ENCODE measurements at regions not wholly inside any gene's neighbourhood (a gene's known extent, or its start where the extent isn't known, plus 50 kb on each side); places are given as distances from the start of the nearest gene placed in this dataset.

DNA sequence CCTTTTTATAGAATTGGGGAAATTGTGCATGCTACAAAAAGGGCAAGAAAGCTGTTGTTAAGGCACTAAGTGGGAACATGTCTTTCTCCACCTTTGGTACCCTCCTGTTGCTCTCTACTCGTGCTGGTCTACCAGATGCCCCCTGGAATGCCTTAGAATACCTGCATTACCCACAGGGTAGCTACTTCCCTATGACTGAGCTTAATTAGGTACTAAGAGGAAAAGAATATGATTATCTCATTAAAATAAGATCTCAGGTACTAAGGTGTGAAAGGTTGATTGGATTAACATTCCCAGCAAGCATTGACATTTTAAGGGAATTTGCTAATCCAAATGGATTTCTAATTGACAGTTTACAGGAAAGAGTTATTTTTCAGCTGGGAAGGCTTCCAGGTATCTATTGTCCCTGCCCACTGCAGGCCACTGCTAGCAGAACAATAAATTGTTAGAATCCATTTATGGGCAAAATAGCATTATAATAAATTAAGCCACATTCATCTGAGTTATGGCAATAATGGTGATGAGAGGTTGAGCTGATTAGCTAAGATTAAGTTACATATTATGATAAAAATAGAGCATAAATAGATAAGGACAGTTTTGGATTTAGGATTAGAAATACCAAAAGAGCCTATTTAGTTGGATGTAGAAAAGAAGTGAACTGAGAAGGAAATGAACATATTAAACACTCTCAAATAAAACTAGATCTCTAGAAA lies 67.8 kb upstream of the GRIP1 start (continued):
- TF ChIP-seq, protein P1, sequence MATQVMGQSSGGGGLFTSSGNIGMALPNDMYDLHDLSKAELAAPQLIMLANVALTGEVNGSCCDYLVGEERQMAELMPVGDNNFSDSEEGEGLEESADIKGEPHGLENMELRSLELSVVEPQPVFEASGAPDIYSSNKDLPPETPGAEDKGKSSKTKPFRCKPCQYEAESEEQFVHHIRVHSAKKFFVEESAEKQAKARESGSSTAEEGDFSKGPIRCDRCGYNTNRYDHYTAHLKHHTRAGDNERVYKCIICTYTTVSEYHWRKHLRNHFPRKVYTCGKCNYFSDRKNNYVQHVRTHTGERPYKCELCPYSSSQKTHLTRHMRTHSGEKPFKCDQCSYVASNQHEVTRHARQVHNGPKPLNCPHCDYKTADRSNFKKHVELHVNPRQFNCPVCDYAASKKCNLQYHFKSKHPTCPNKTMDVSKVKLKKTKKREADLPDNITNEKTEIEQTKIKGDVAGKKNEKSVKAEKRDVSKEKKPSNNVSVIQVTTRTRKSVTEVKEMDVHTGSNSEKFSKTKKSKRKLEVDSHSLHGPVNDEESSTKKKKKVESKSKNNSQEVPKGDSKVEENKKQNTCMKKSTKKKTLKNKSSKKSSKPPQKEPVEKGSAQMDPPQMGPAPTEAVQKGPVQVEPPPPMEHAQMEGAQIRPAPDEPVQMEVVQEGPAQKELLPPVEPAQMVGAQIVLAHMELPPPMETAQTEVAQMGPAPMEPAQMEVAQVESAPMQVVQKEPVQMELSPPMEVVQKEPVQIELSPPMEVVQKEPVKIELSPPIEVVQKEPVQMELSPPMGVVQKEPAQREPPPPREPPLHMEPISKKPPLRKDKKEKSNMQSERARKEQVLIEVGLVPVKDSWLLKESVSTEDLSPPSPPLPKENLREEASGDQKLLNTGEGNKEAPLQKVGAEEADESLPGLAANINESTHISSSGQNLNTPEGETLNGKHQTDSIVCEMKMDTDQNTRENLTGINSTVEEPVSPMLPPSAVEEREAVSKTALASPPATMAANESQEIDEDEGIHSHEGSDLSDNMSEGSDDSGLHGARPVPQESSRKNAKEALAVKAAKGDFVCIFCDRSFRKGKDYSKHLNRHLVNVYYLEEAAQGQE (IDR thresholded peaks at IDR 0.05; ENCODE audit: unreplicated experiment): no peak
- no peak for TF ChIP-seq POLR2AphosphoS5 (IDR thresholded peaks at IDR 0.05; ENCODE audit: low read depth)
- no peak for TF ChIP-seq STAT1 (IDR thresholded peaks at IDR 0.05; ENCODE audit: unreplicated experiment)
- no peak for TF ChIP-seq JUNB (IDR thresholded peaks at IDR 0.05; ENCODE audit: unreplicated experiment)
- TF ChIP-seq ZNF331 (CRISPR knock-in tag; IDR thresholded peaks at IDR 0.05; ENCODE audit: low read depth): no peak
- TF ChIP-seq CREB1 (CRISPR knock-in tag; IDR thresholded peaks at IDR 0.05; ENCODE audit: low read depth): no peak

DNA sequence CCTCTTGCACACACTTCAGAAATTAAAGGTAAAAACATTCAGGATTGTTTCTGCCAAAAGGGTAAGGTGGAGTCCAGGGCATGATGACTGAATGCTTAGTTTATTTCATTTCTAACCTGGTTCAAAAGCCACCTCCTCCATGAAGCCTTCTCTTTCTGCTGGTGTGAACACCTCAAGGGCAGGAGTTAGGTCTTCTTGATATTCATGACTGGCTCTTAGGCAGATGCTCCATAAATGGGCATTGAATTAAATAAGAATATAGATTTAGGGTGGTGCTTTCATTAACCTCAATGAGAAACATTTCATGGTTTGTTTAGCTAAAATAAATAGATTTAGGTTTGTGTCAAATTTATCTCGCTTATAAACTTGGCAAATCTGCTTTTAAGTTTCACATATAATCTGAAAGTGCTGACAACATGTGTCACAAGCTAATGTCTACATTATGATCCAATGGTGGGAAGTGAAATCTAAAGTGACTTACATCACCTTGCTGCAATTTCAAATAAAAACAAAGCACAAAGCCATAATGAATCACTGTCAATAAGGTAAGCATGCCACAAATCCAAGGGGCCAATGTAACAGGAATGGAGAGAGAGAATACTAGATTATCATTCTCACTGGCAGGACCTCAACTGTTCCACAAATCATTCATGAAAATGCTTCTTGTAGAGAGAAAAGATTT lies 72.7 kb upstream of the GRIP1 start:
- Histone ChIP-seq H3F3A (replicated peaks; ENCODE audit: low read depth) (no peaks in the 10 kb centered on the region), H4K20me1 (replicated peaks; ENCODE audit: insufficient read depth) (no peaks in the 10 kb centered on the region)
- no peak overlapping the region for H3K4me3 Mint-ChIP-seq
- TF ChIP-seq ZNF331 (CRISPR knock-in tag; IDR thresholded peaks at IDR 0.05; ENCODE audit: low read depth) (no peak), NANOG (IDR thresholded peaks at IDR 0.05; ENCODE audit: borderline replicate concordance) (no peak), POLR2AphosphoS5 (IDR thresholded peaks at IDR 0.05; ENCODE audit: low read depth) (no peak), EZH2 (IDR thresholded peaks at IDR 0.05; ENCODE audit: low read depth, unreplicated experiment) (no peak), ZNF114 (CRISPR knock-in tag; IDR thresholded peaks at IDR 0.05) (no peak), JUNB (IDR thresholded peaks at IDR 0.05; ENCODE audit: unreplicated experiment) (no peak)
- TF ChIP-seq, protein P2, sequence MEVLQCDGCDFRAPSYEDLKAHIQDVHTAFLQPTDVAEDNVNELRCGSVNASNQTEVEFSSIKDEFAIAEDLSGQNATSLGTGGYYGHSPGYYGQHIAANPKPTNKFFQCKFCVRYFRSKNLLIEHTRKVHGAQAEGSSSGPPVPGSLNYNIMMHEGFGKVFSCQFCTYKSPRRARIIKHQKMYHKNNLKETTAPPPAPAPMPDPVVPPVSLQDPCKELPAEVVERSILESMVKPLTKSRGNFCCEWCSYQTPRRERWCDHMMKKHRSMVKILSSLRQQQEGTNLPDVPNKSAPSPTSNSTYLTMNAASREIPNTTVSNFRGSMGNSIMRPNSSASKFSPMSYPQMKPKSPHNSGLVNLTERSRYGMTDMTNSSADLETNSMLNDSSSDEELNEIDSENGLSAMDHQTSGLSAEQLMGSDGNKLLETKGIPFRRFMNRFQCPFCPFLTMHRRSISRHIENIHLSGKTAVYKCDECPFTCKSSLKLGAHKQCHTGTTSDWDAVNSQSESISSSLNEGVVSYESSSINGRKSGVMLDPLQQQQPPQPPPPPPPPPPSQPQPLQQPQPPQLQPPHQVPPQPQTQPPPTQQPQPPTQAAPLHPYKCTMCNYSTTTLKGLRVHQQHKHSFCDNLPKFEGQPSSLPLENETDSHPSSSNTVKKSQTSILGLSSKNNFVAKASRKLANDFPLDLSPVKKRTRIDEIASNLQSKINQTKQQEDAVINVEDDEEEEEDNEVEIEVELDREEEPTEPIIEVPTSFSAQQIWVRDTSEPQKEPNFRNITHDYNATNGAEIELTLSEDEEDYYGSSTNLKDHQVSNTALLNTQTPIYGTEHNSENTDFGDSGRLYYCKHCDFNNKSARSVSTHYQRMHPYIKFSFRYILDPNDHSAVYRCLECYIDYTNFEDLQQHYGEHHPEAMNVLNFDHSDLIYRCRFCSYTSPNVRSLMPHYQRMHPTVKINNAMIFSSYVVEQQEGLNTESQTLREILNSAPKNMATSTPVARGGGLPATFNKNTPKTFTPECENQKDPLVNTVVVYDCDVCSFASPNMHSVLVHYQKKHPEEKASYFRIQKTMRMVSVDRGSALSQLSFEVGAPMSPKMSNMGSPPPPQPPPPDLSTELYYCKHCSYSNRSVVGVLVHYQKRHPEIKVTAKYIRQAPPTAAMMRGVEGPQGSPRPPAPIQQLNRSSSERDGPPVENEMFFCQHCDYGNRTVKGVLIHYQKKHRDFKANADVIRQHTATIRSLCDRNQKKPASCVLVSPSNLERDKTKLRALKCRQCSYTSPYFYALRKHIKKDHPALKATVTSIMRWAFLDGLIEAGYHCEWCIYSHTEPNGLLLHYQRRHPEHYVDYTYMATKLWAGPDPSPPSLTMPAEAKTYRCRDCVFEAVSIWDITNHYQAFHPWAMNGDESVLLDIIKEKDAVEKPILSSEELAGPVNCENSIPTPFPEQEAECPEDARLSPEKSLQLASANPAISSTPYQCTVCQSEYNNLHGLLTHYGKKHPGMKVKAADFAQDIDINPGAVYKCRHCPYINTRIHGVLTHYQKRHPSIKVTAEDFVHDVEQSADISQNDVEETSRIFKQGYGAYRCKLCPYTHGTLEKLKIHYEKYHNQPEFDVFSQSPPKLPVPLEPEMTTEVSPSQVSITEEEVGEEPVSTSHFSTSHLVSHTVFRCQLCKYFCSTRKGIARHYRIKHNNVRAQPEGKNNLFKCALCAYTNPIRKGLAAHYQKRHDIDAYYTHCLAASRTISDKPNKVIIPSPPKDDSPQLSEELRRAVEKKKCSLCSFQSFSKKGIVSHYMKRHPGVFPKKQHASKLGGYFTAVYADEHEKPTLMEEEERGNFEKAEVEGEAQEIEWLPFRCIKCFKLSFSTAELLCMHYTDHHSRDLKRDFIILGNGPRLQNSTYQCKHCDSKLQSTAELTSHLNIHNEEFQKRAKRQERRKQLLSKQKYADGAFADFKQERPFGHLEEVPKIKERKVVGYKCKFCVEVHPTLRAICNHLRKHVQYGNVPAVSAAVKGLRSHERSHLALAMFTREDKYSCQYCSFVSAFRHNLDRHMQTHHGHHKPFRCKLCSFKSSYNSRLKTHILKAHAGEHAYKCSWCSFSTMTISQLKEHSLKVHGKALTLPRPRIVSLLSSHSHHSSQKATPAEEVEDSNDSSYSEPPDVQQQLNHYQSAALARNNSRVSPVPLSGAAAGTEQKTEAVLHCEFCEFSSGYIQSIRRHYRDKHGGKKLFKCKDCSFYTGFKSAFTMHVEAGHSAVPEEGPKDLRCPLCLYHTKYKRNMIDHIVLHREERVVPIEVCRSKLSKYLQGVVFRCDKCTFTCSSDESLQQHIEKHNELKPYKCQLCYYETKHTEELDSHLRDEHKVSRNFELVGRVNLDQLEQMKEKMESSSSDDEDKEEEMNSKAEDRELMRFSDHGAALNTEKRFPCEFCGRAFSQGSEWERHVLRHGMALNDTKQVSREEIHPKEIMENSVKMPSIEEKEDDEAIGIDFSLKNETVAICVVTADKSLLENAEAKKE (CRISPR knock-in tag; IDR thresholded peaks at IDR 0.05): no peak
- TF ChIP-seq, protein P1 (IDR thresholded peaks at IDR 0.05; ENCODE audit: unreplicated experiment): no peak

More for the DNA sequence above, 72.7 kb upstream of the GRIP1 start:
- no peaks in the 10 kb centered on the region for H3K27me3 Mint-ChIP-seq (ENCODE audit: insufficient read depth, low read depth, poor library complexity)
- no peak overlapping the region for H3K27ac Mint-ChIP-seq
- peaks cover 5% of the 10 kb centered on the region; the same call in 1 of the 2 replicates for H3K9me2 ChIP-seq (ENCODE audit: insufficient read depth)
- peaks cover 14% of the 10 kb centered on the region for H3K4me1 Mint-ChIP-seq
- no peaks in the 10 kb centered on the region for H3K36me3 ChIP-seq (ENCODE audit: insufficient read depth)
- H3K27me3 ChIP-seq (ENCODE audit: insufficient read depth): no peaks in the 10 kb centered on the region
- no peaks in the 10 kb centered on the region for H3K9me3 Mint-ChIP-seq
- ATAC-seq: no peak
- H3K79me2 ChIP-seq (replicated peaks; ENCODE audit: insufficient read depth): no peaks in the 10 kb centered on the region
- H3K36me3 Mint-ChIP-seq (ENCODE audit: low read depth): no peaks in the 10 kb centered on the region
- 0 out of 2 replicates have a peak, but pooled peaks cover 5% of the 10 kb centered on the region for H3K4me1 ChIP-seq (ENCODE audit: insufficient read depth)
- no peak overlapping the region for H3K4me3 ChIP-seq
- H2AFZ ChIP-seq: no peak overlapping the region
- H3K4me2 ChIP-seq: no peak overlapping the region
- DNase-seq (ENCODE audit: low spot score): no peak
- H3K27ac ChIP-seq (ENCODE audit: low read depth): no peak overlapping the region
